Neural cell (in vitro differentiated cells): ENCODE measurements at regions not wholly inside any gene's neighbourhood (a gene's known extent, or its start where the extent isn't known, plus 50 kb on each side); places are given as distances from the start of the nearest gene placed in this dataset.

Experiments used
- CTCF ChIP-seq: fragments of 450-650 bp; IDR thresholded peaks from 2 replicates; pipeline ENCODE4 v1.5.1; 2014; ENCODE audit warnings: antibody characterized with exemption, mild to moderate bottlenecking, moderate library complexity; ENCODE audit not compliant: poor library complexity, severe bottlenecking
- EZH2 ChIP-seq: fragments of 200-600, 300-800 bp; shearing (Covaris generic), sonication (generic); IDR thresholded peaks from 2 replicates; pipeline ENCODE4 v1.6.1; 2014; ENCODE audit warnings: antibody characterized with exemption, low read length, borderline replicate concordance, mild to moderate bottlenecking; ENCODE audit not compliant: insufficient read depth, poor library complexity, severe bottlenecking
- RAD21 ChIP-seq: fragments of 450-650 bp; conservative IDR thresholded peaks from 2 replicates; pipeline ENCODE4 v1.6.1; 2014; ENCODE audit warnings: antibody characterized with exemption, mild to moderate bottlenecking, moderate library complexity

GRCh38 chr2:100215371-100215770 lies 73.0 kb upstream of the AFF3 start:
- no peak for TF ChIP-seq CTCF
- no peak for TF ChIP-seq RAD21
- no peak for TF ChIP-seq EZH2
